ENCODE measurements at regions not wholly inside any gene's neighbourhood (a gene's known extent, or its start where the extent isn't known, plus 50 kb on each side); places are given as distances from the start of the nearest gene placed in this dataset.
"Not testable (repeated sequence)": the region's sequence is repeated elsewhere in the genome, so short reads cannot be mapped to it uniquely, and the experiment has no call there.

- Histone ChIP-seq H3K79me1 (ENCODE audit: low read depth in 1 of 2, low read length in 2 of 2) (no peaks in the 10 kb centered on the region), H3K4me2 (ENCODE audit: low read depth, low read length) (no peak overlapping the region), H3K9ac (ENCODE audit: low read depth, low read length) (no peak overlapping the region), H3K9me3 (ENCODE audit: control insufficient read depth, insufficient read depth, low read length) (no peaks in the 10 kb centered on the region), H4K20me1 (ENCODE audit: insufficient read depth, low read length) (no peaks in the 10 kb centered on the region), H3K4ac (ENCODE audit: low read depth, low read length) (no peak overlapping the region), H3K56ac (ENCODE audit: extremely low read depth, insufficient read depth, low read length) (no peak overlapping the region), H2AK5ac (ENCODE audit: low read depth, low read length) (no peak overlapping the region), H2AFZ (replicated peaks; ENCODE audit: low read length, poor library complexity) (no peak overlapping the region), H3K9me1 (ENCODE audit: insufficient read depth, low read length) (no peaks in the 10 kb centered on the region), H3K27ac (ENCODE audit: insufficient read depth, low read length) (no peak overlapping the region), H2BK20ac (ENCODE audit: low read depth, low read length) (no peak overlapping the region), H2BK120ac (ENCODE audit: low read depth, low read length) (no peak overlapping the region), H3K18ac (ENCODE audit: low read depth, low read length) (no peak overlapping the region), H4K8ac (ENCODE audit: low read depth in 2 of 2, low read length in 2 of 2) (no peak overlapping the region), H3K14ac (replicated peaks; ENCODE audit: low read depth, low read length) (no peak overlapping the region), H3K36me3 (ENCODE audit: control insufficient read depth, insufficient read depth, low read length) (no peaks in the 10 kb centered on the region), H2BK5ac (ENCODE audit: low read depth, low read length, poor library complexity, severe bottlenecking) (no peak overlapping the region), H3K4me3 (ENCODE audit: insufficient read depth, low read depth, low read length) (no peak overlapping the region), H3K4me1 (ENCODE audit: control insufficient read depth, insufficient read depth, low read length) (no peaks in the 10 kb centered on the region), H3K23ac (ENCODE audit: low read depth, low read length) (no peak overlapping the region), H3K27me3 (ENCODE audit: control insufficient read depth, insufficient read depth, low read length) (no peaks in the 10 kb centered on the region), H2AK9ac (replicated peaks; ENCODE audit: low read depth, low read length, poor library complexity) (no peak overlapping the region), H2BK15ac (ENCODE audit: low read depth, low read length) (no peak overlapping the region), H4K5ac (ENCODE audit: low read depth, low read length) (no peak overlapping the region), H4K91ac (ENCODE audit: insufficient read depth, low read depth, low read length) (no peak overlapping the region)
- BruUV-seq (replicated peaks), result no TSS peak
- ChIA-PET CTCF (no interaction called here), POLR2A (ENCODE audit: unreplicated experiment) (no interaction called here)
- no CpG with 5 or more reads among the region's 2 CpGs for WGBS, 2 experiments (ENCODE audit: extremely low coverage in 2 of 2, insufficient read length in 1 of 2)
- intact Hi-C loops (cut with micrococcal nuclease), result no loop called here
- dilution Hi-C loops (cut with HindIII; ENCODE audit: low sequenced_read_pairs, unreplicated experiment), result no loop called here
- TF ChIP-seq POLR2A (IDR thresholded peaks at IDR 0.05; ENCODE audit: low read depth, low read length) (no peak), MXI1 (IDR thresholded peaks at IDR 0.05; ENCODE audit: borderline replicate concordance, low read depth, low read length) (no peak)
- peak; percentile 37 for DNase-seq
- ATAC-seq (ENCODE audit: low read depth), result no peak
- in situ Hi-C loops (cut with MboI; ENCODE audit: low sequenced_read_pairs), result no loop called here
These were observed 393.9 kb upstream of the RIOK2 start for GRCh38 chr5:97576956-97577355.

- H3K23ac ChIP-seq (ENCODE audit: low read depth, low read length); H3K18ac ChIP-seq (ENCODE audit: low read depth, low read length); H3K56ac ChIP-seq (ENCODE audit: extremely low read depth, insufficient read depth, low read length); H3K9me1 ChIP-seq (ENCODE audit: insufficient read depth, low read length); BruUV-seq (replicated peaks); intact Hi-C loops (cut with micrococcal nuclease); H4K5ac ChIP-seq (ENCODE audit: low read depth, low read length); dilution Hi-C loops (cut with HindIII; ENCODE audit: low sequenced_read_pairs, unreplicated experiment); in situ Hi-C loops (cut with MboI; ENCODE audit: low sequenced_read_pairs); H3K36me3 ChIP-seq (ENCODE audit: control insufficient read depth, insufficient read depth, low read length); DNase-seq; H2AK5ac ChIP-seq (ENCODE audit: low read depth, low read length); H2BK120ac ChIP-seq (ENCODE audit: low read depth, low read length); H3K9me3 ChIP-seq (ENCODE audit: control insufficient read depth, insufficient read depth, low read length); H3K4me1 ChIP-seq (ENCODE audit: control insufficient read depth, insufficient read depth, low read length); H3K27me3 ChIP-seq (ENCODE audit: control insufficient read depth, insufficient read depth, low read length); H4K8ac ChIP-seq (ENCODE audit: low read depth in 2 of 2, low read length in 2 of 2); H2BK20ac ChIP-seq (ENCODE audit: low read depth, low read length); H3K4me3 ChIP-seq (ENCODE audit: insufficient read depth, low read depth, low read length); CTCF ChIA-PET; H3K27ac ChIP-seq (ENCODE audit: insufficient read depth, low read length); H4K91ac ChIP-seq (ENCODE audit: insufficient read depth, low read depth, low read length); ATAC-seq (ENCODE audit: low read depth); H3K4ac ChIP-seq (ENCODE audit: low read depth, low read length); H3K4me2 ChIP-seq (ENCODE audit: low read depth, low read length); H2AFZ ChIP-seq (replicated peaks; ENCODE audit: low read length, poor library complexity); H4K20me1 ChIP-seq (ENCODE audit: insufficient read depth, low read length); H3K79me1 ChIP-seq (ENCODE audit: low read depth in 1 of 2, low read length in 2 of 2); H2BK15ac ChIP-seq (ENCODE audit: low read depth, low read length); H3K9ac ChIP-seq (ENCODE audit: low read depth, low read length); H2BK5ac ChIP-seq (ENCODE audit: low read depth, low read length, poor library complexity, severe bottlenecking); H2AK9ac ChIP-seq (replicated peaks; ENCODE audit: low read depth, low read length, poor library complexity); H3K14ac ChIP-seq (replicated peaks; ENCODE audit: low read depth, low read length): not testable (repeated sequence)
- 100% methylated on average over 6 of the region's 29 CpGs; no CpG with 5 or more reads in 1 of the 2 experiments for WGBS, 2 experiments (ENCODE audit: extremely low coverage in 2 of 2, insufficient read length in 1 of 2)
- POLR2A ChIA-PET (ENCODE audit: unreplicated experiment), result interaction anchor here (0.5 kb wide), 1 partner anchor 10 kb away, joined by 3 read pairs; no protein-coding TSS in a partner anchor
These were observed 396.9 kb upstream of the RIOK2 start for GRCh38 chr5:97579977-97580376.
